Adrenal gland (tissue), 5 donors: ENCODE measurements at regions not wholly inside any gene's neighbourhood (a gene's known extent, or its start where the extent isn't known, plus 50 kb on each side); places are given as distances from the start of the nearest gene placed in this dataset.

Source experiments
- POLR2A ChIP-seq, 2 donors: fragments of 450-650 bp; IDR thresholded peaks; one replicate each; pipeline ENCODE4 v1.6.1; 2017; ENCODE audit warnings: antibody characterized with exemption in 2 of 2, mild to moderate bottlenecking in 2 of 2, moderate library complexity in 1 of 2
- TF ChIP-seq, protein P1 (sequence below), 6 experiments: fragments of 450-650 bp in 4 of 6; fragments of 200-600 bp in 2 of 6; sonication (generic) in 1 of 6; IDR thresholded peaks; 1 replicate in 5 of 6; 2 replicates in 1 of 6; pipeline versions ENCODE4 v1.5.1 to v1.8.0; 2016 to 2021; ENCODE audit warnings: antibody characterized with exemption in 6 of 6, mild to moderate bottlenecking in 2 of 6, moderate library complexity in 1 of 6
- donor health status: DM: no; HTN: no; CAD: no.

DNA sequence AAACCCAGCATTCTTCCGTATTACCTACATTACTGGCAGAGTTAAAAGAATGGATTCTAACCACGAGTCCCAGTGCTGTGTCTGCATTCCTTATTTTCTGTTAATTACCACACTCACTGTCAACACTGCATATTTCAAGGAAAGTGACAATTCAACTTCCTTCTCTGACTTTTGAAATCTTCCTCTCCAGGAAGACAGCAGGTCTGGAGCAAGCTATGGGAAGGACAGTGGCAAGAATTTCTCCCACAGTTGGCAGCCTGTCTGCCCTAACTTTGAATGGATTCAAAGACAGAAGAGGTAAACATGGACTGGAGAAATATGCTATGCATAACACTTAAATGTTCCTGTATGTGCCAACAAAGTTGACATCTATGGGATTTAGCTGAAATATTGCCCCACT lies 700.5 kb upstream of the CHAC2 start:
- TF ChIP-seq POLR2A (IDR thresholded peaks at IDR 0.05), result no peak
- TF ChIP-seq, protein P1, sequence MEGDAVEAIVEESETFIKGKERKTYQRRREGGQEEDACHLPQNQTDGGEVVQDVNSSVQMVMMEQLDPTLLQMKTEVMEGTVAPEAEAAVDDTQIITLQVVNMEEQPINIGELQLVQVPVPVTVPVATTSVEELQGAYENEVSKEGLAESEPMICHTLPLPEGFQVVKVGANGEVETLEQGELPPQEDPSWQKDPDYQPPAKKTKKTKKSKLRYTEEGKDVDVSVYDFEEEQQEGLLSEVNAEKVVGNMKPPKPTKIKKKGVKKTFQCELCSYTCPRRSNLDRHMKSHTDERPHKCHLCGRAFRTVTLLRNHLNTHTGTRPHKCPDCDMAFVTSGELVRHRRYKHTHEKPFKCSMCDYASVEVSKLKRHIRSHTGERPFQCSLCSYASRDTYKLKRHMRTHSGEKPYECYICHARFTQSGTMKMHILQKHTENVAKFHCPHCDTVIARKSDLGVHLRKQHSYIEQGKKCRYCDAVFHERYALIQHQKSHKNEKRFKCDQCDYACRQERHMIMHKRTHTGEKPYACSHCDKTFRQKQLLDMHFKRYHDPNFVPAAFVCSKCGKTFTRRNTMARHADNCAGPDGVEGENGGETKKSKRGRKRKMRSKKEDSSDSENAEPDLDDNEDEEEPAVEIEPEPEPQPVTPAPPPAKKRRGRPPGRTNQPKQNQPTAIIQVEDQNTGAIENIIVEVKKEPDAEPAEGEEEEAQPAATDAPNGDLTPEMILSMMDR (IDR thresholded peaks at IDR 0.05), result no peak
